ENCODE measurements at regions not wholly inside any gene's neighbourhood (a gene's known extent, or its start where the extent isn't known, plus 50 kb on each side); places are given as distances from the start of the nearest gene placed in this dataset.
"Not testable (repeated sequence)": the region's sequence is repeated elsewhere in the genome, so short reads cannot be mapped to it uniquely, and the experiment has no call there.

DNA sequence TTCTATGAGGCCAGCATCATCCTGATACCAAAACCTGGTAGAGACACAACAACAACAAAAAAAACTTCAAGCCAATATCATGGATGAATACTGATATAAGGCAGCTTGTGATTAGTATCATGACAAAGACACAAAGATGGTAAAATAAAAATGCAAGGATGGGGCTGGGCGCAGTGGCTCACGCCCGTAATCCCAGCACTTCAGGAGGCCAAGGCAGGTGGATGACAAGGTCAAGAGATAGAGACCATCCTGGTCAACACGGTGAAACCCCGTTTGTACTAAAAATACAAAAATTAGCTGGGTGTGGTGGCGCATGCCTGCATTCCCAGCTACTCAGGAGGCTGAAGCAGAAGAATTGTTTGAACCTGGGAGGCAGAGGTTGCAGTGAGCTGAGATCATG is 210.2 kb downstream of the POTEM start:
- FAIRE-seq; ATAC-seq; H3K4me1 ChIP-seq; H3K4me2 ChIP-seq; POLR2A ChIA-PET; H3K27ac ChIP-seq; DNase-seq (ENCODE audit: low read depth in 1 of 2, low spot score in 1 of 2); H3K9me3 ChIP-seq; H3K4me3 ChIP-seq; CTCF ChIA-PET: not testable (repeated sequence)
- 24% methylated on average over 3 of the region's 6 CpGs for WGBS (ENCODE audit: missing lambda C conversion rate)

DNA sequence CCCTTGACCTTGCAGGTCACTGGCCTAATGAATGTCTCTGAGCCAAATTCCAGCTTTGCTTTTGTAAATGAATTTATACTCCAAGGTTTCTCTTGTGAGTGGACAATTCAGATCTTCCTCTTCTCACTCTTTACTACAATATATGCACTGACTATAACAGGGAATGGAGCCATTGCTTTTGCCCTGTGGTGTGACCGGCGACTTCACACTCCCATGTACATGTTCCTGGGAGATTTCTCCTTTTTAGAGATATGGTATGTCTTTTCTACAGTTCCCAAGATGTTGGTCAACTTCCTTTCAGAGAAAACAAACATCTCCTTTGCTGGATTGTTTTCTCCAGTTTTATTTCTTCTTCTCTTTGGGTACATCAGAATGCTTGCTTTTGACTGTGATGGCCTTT is 213.1 kb downstream of the POTEM start:
- H3K9me3 ChIP-seq; CTCF ChIA-PET; DNase-seq (ENCODE audit: low read depth in 1 of 2, low spot score in 1 of 2); H3K27ac ChIP-seq; FAIRE-seq; POLR2A ChIA-PET; H3K4me3 ChIP-seq; H3K4me2 ChIP-seq; H3K4me1 ChIP-seq; ATAC-seq: not testable (repeated sequence)
- 41% methylated on average over 2 of the region's 2 CpGs for WGBS (ENCODE audit: missing lambda C conversion rate)

DNA sequence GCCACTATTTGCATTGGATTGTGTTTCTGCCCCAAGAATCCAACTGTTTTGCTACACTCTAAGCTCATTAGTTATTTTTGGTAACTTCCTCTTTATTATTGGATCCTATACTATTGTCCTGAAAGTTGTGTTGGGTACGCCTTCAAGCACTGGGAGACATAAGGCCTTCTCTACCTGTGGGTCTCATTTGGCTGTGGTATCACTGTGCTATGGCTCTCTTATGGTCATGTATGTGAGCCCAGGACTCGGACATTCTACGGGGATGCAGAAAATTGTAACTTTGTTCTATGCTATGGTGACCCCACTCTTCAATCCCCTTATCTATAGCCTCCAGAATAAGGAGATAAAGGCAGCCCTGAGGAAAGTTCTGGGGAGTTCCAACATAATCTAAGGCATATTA is 213.6 kb downstream of the POTEM start:
- WGBS (ENCODE audit: missing lambda C conversion rate), result 12% methylated on average over 3 of the region's 3 CpGs
- H3K9me3 ChIP-seq; H3K27ac ChIP-seq; ATAC-seq; DNase-seq (ENCODE audit: low read depth in 1 of 2, low spot score in 1 of 2); CTCF ChIA-PET; FAIRE-seq; POLR2A ChIA-PET; H3K4me2 ChIP-seq; H3K4me3 ChIP-seq; H3K4me1 ChIP-seq: not testable (repeated sequence)

DNA sequence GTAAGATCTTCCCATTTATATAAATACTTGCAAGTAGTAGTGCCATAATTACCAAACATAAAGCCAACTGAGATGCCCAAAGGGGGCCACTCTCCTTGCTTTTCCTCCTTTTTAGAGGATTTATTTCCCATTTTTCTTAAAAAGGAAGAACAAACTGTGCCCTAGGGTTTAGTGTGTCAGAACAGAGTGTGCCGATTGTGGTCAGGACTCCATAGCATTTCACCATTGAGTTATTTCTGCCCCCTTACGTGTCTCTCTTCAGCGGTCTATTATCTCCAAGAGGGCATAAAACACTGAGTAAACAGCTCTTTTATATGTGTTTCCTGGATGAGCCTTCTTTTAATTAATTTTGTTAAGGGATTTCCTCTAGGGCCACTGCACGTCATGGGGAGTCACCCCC is 227.9 kb downstream of the POTEM start:
- H3K9me3 ChIP-seq; H3K4me1 ChIP-seq; POLR2A ChIA-PET; H3K4me2 ChIP-seq; CTCF ChIA-PET; ATAC-seq; H3K4me3 ChIP-seq; DNase-seq (ENCODE audit: low read depth in 1 of 2, low spot score in 1 of 2); FAIRE-seq; H3K27ac ChIP-seq: not testable (repeated sequence)
- 70% methylated on average over 3 of the region's 4 CpGs for WGBS (ENCODE audit: missing lambda C conversion rate)

DNA sequence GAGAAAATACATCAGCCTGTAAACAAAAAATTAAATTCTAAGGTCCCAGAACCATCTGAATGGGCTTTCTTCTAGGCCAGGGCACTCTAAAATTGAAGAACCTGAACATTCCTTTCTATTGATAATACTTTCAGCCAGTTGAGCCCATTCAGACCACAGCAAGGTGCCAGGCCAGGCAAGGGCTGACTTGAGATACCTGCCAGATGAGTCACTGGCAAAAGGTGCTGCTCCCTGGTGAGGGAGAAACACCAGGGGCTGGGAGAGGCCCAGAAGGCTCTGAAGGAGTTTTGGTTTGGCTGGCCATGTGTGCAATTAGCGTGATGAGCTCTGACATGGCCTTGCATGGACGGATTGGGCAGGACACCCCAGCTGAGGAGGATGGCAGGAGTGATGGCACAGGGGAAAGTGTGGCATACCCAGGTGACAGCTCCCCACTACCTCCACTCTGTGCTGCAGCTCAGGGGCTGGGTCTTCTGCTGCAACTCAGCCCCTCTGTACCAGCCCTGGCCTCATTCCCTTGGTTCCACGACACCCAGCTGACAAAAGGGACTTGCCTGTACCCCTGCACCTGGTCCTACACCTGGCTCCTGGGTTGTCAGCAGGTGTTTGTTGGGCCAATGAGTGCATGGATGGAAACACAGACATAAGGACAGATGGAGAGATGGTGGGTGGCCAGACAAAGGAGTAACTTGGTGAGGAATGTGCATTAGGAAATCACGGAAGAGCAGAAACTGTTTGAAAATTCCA is 230.4 kb downstream of the POTEM start:
- CTCF ChIA-PET; FAIRE-seq; H3K4me1 ChIP-seq; H3K9me3 ChIP-seq; DNase-seq (ENCODE audit: low read depth in 1 of 2, low spot score in 1 of 2); H3K4me3 ChIP-seq; ATAC-seq; POLR2A ChIA-PET; H3K4me2 ChIP-seq; H3K27ac ChIP-seq: not testable (repeated sequence)
- WGBS (ENCODE audit: missing lambda C conversion rate), result 22% methylated on average over 4 of the region's 4 CpGs

DNA sequence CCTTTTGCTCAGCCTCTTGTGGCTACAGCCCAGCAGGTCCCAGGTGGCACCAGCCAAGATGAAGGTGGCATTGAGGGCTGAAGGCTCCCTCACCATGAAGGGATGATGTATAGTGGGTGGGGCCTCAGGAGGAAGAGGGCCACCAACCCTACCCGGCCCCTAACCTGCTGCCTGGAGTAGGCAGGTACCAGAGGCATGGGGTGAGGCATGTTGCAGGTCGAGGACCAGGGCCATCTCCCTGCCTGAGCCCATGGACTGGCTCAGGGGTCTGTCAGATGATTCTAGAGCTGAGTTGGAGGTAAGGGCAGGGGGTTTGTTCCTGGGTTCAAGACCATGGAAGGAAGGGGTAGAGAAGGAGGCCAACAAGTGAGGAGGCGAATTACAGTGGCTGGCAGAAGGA is 231.1 kb downstream of the POTEM start:
- DNase-seq (ENCODE audit: low read depth in 1 of 2, low spot score in 1 of 2); POLR2A ChIA-PET; CTCF ChIA-PET; ATAC-seq; H3K9me3 ChIP-seq; H3K4me2 ChIP-seq; FAIRE-seq; H3K4me1 ChIP-seq; H3K4me3 ChIP-seq; H3K27ac ChIP-seq: not testable (repeated sequence)
- 10% methylated on average over 3 of the region's 3 CpGs for WGBS (ENCODE audit: missing lambda C conversion rate)

DNA sequence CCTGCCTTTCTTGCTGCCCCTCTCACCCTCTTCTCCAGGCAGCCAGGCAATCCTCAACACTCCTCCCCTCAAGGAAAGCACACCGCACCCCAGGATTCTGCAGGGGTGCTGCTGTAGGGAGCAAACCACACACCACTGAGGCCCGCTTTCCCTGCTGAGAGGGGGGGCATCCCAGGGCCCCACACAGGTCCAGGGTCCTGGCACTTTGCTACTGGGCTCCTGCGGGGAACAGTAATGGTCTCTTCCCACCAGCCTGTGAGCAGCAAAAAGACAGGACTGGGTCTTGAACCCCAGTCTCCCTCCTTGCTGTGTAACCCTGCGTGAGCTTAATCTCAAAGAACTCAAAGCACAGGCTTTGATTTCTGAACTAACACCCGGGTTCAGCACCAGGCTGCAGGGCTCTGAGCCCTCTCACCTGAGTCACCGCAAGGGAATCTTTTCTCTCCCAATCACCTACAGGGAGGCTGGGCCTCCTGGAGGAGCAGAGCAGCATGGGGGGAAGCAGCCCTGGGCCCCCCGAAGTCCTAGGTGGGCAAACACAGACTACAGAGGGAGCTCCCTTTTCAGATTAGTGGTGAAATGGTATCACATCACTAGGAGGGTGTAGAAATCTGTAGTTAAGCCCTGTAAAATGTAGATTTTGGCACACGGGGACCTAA is 232.6 kb downstream of the POTEG start:
- H3K9me3 ChIP-seq; H3K4me3 ChIP-seq; CTCF ChIA-PET; ATAC-seq; H3K27ac ChIP-seq; H3K4me2 ChIP-seq; FAIRE-seq; DNase-seq (ENCODE audit: low read depth in 1 of 2, low spot score in 1 of 2); POLR2A ChIA-PET; H3K4me1 ChIP-seq: not testable (repeated sequence)
- WGBS (ENCODE audit: missing lambda C conversion rate), result 53% methylated on average over 7 of the region's 8 CpGs

DNA sequence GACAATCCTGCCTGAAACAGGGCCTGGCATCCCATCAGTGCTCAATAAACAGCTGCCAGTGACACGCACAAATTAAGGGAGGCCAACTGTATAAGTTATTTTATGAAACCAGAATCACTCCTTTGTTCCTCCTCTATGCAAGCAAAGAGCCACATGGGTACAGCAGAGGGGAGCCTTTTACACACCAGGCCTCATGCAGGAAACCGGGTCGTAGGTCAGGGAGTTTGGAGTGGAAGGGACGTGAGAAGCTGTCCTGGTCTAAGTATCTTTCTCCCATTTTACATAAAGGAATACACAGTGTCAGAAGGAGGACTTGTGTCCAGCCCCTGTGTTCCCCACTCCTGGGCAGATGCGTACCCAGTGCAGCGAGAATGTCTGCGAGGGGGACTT is 232.1 kb downstream of the POTEG start:
- H3K4me2 ChIP-seq; ATAC-seq; FAIRE-seq; H3K4me1 ChIP-seq; DNase-seq (ENCODE audit: low read depth in 1 of 2, low spot score in 1 of 2); H3K4me3 ChIP-seq; POLR2A ChIA-PET; H3K27ac ChIP-seq; H3K9me3 ChIP-seq; CTCF ChIA-PET: not testable (repeated sequence)
- WGBS (ENCODE audit: missing lambda C conversion rate), result 67% methylated on average over 6 of the region's 7 CpGs

DNA sequence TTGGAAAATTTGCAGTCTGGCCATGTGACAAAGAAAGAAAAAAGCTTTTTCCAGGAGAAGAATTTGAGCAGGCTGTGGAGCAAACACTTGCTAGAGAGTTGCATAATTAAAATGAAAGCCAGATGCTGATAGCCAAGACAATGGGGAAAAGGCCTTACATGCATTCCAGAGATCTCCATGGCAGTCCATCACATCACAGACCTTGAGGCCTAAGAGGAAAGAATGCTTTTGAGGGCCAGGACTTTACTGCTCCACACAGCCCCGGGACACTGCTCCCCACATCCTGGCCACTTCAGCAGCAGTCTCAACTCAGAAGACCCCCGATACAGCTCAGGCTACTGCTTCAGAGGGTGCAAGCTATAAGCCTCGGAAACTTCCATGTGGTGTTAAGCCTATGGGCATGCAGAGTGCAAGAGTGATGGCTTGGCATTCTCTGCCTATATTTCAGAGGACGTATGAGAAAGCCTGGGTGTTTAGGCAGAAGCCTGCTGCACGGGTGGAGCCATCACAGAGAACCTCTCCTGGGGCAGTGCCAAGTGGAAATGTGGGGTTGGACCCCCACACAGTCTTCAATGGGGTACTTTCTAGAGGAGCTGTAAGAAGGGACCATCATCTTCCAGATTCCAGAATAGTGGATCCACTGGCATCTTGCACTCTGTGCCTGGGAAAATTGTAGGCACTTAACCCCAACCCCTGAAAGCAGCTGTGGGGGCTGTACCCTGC is 230.7 kb downstream of the POTEG start:
- H3K27ac ChIP-seq; H3K9me3 ChIP-seq; H3K4me3 ChIP-seq; POLR2A ChIA-PET; DNase-seq (ENCODE audit: low read depth in 1 of 2, low spot score in 1 of 2); H3K4me1 ChIP-seq; H3K4me2 ChIP-seq; CTCF ChIA-PET: not testable (repeated sequence)
- ATAC-seq (peak in 1 of 2 experiments; percentile 63; a peak in 3 of 6 replicates), FAIRE-seq (peak; percentile 74)
- 16% methylated on average over 5 of the region's 5 CpGs for WGBS (ENCODE audit: missing lambda C conversion rate)

DNA sequence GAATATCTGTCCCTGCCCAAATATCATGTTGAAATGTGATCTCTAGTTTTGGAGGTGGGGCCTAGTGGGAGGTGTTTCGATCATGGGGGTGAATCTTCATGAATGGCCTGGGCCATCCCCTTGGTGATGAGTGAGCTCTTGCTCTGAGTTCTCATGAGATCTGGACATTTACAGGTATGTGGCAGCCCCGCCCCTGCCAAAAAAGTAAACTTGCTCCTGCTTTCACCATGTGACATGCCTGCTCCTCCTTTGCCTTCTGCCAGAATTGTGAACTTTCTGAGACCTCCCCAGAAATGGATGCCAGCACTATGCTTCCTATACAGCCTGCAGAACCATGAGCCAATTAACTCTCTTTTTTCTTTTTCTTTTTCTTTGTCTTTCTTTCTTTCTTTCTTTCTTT is 229.3 kb downstream of the POTEG start:
- H3K4me3 ChIP-seq; FAIRE-seq; H3K27ac ChIP-seq; ATAC-seq; H3K4me2 ChIP-seq; DNase-seq (ENCODE audit: low read depth in 1 of 2, low spot score in 1 of 2); H3K4me1 ChIP-seq; CTCF ChIA-PET; H3K9me3 ChIP-seq; POLR2A ChIA-PET: not testable (repeated sequence)
- WGBS (ENCODE audit: missing lambda C conversion rate), result 27% methylated on average over 2 of the region's 2 CpGs

All from A549 (cell line).